Osteoblast (primary cell): ENCODE measurements at regions not wholly inside any gene's neighbourhood (a gene's known extent, or its start where the extent isn't known, plus 50 kb on each side); places are given as distances from the start of the nearest gene placed in this dataset.

Experiments
- DNase-seq: peaks from one replicate; pipeline ENCODE4 v3.0.0; 2011; ENCODE audit warnings: low spot score, mixed read lengths; ENCODE audit not compliant: insufficient read length; ENCODE audit errors: missing footprints
- H2AFZ ChIP-seq: 2 replicates; pipeline ENCODE4 v1.6.0; 2011; ENCODE audit warnings: mild to moderate bottlenecking, low read length
- H3K27ac ChIP-seq: 2 replicates; pipeline ENCODE4 v1.5.1; 2011; ENCODE audit warnings: mild to moderate bottlenecking, low read depth, low read length, moderate library complexity
- H3K27me3 ChIP-seq: 2 replicates; pipeline ENCODE4 v1.6.0; 2012; ENCODE audit warnings: mild to moderate bottlenecking, control low read depth, inconsistent platforms, low read length, moderate library complexity; ENCODE audit not compliant: insufficient read depth
- H3K36me3 ChIP-seq: 2 replicates; pipeline ENCODE4 v1.5.1; 2011; ENCODE audit warnings: mild to moderate bottlenecking, low read length, control low read depth, moderate library complexity; ENCODE audit not compliant: insufficient read depth
- H3K4me1 ChIP-seq: 2 replicates; pipeline ENCODE4 v1.5.1; 2011; ENCODE audit warnings: mild to moderate bottlenecking, low read length, control low read depth, moderate library complexity; ENCODE audit not compliant: insufficient read depth
- H3K4me2 ChIP-seq: 2 replicates; pipeline ENCODE4 v1.6.0; 2011; ENCODE audit warnings: mild to moderate bottlenecking, low read length; ENCODE audit not compliant: insufficient read depth
- H3K4me3 ChIP-seq: fragments of 200-600 bp; sonication (generic); 3 replicates; pipeline ENCODE4 v1.5.1; 2012; ENCODE audit warnings: mild to moderate bottlenecking, low read length, inconsistent platforms; ENCODE audit not compliant: insufficient read depth
- H3K79me2 ChIP-seq: 2 replicates; pipeline ENCODE4 v1.6.0; 2012; ENCODE audit warnings: mild to moderate bottlenecking, low read length, control low read depth, inconsistent platforms; ENCODE audit not compliant: insufficient read depth
- H3K9me3 ChIP-seq: 2 replicates; pipeline ENCODE4 v1.5.1; 2011; ENCODE audit warnings: low read depth, low read length, control low read depth
- H4K20me1 ChIP-seq: 2 replicates; pipeline ENCODE4 v1.6.0; 2012; ENCODE audit warnings: mild to moderate bottlenecking, low read length, control low read depth; ENCODE audit not compliant: insufficient read depth
- TF ChIP-seq, protein P1 (sequence below): IDR thresholded peaks from 2 replicates; pipeline ENCODE4 v1.5.1; 2011; ENCODE audit warnings: mild to moderate bottlenecking, low read depth, low read length, moderate library complexity; ENCODE audit errors: extremely low read depth

DNA sequence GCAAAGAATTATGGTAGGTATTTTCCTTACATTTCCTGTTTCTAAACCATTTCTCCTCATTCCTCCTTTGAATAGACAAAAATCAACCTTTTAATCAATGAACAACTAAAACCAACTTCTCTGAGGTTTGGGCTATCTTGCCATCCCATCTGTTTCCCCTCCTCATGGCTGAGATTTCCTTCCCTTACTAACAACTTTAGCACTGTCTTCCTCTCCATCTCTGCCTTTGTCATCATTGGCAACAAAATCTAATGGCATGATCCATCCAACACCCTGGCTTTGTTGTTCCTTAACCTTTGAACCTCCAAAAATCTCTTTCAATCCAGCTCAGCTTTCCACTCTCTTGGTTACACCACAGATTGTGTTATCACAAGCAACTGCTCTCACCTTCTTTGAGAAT is 95.3 kb upstream of the FAM136A start:
- no peaks in the 10 kb centered on the region for H3K79me2 ChIP-seq

DNA sequence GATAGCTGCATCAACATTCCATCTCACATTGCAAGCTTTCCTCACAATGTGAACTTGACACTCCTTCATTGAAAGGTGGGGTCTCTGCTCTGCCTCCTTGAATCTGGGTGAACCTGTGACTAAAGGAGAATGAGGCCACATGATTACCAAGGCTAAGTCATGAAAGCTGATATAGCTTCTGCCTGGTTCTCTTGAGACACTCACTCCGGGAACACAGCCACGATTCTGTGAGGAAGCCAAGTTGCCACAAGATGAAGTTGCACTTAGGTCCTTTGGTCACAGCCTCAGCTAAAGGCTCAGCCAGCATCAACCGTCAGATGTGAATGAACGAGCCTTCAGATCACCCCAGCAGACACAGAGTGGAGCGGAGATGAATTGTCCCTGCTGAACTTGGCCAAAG is 94.7 kb upstream of the FAM136A start:
- no peaks in the 10 kb centered on the region for H3K9me3 ChIP-seq
- H3K4me2 ChIP-seq = no peak overlapping the region
- H3K27me3 ChIP-seq = peaks cover 7% of the 10 kb centered on the region
- TF ChIP-seq, protein P1, sequence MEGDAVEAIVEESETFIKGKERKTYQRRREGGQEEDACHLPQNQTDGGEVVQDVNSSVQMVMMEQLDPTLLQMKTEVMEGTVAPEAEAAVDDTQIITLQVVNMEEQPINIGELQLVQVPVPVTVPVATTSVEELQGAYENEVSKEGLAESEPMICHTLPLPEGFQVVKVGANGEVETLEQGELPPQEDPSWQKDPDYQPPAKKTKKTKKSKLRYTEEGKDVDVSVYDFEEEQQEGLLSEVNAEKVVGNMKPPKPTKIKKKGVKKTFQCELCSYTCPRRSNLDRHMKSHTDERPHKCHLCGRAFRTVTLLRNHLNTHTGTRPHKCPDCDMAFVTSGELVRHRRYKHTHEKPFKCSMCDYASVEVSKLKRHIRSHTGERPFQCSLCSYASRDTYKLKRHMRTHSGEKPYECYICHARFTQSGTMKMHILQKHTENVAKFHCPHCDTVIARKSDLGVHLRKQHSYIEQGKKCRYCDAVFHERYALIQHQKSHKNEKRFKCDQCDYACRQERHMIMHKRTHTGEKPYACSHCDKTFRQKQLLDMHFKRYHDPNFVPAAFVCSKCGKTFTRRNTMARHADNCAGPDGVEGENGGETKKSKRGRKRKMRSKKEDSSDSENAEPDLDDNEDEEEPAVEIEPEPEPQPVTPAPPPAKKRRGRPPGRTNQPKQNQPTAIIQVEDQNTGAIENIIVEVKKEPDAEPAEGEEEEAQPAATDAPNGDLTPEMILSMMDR = no peak
- H3K79me2 ChIP-seq = no peaks in the 10 kb centered on the region
- no peaks in the 10 kb centered on the region for H4K20me1 ChIP-seq
- no peak overlapping the region for H3K4me3 ChIP-seq
- no peaks in the 10 kb centered on the region for H3K36me3 ChIP-seq
- DNase-seq = no peak
- H3K27ac ChIP-seq = no peak overlapping the region
- no peak overlapping the region for H2AFZ ChIP-seq
- H3K4me1 ChIP-seq = no peaks in the 10 kb centered on the region

More for the DNA sequence above, 95.3 kb upstream of the FAM136A start:
- Histone ChIP-seq H3K4me1 (no peaks in the 10 kb centered on the region), H3K9me3 (no peaks in the 10 kb centered on the region), H4K20me1 (no peaks in the 10 kb centered on the region), H3K27me3 (peaks cover 7% of the 10 kb centered on the region), H3K36me3 (no peaks in the 10 kb centered on the region), H3K4me3 (no peak overlapping the region), H2AFZ (no peak overlapping the region), H3K4me2 (no peak overlapping the region), H3K27ac (no peak overlapping the region)
- no peak for DNase-seq
- TF ChIP-seq, protein P1 = no peak

DNA sequence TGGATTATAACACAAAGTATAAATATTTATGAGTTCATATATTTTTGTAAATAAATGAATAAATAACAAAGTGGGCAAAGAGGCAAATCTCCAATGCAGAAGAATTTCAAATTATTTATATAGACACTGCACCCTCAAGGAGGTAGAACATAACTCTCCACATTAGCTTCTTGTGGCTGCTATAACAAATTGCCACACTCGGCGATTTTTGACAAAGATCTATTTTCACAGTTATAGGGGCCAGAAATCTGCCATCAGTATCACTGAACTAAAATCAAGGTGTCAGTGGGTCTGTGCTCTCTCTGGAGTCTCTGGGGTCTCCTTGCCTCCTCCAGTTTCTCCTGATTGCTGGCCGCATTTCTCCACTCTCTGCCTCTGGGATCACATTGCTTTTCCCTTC is 92.0 kb upstream of the FAM136A start:
- TF ChIP-seq, protein P1 = no peak
- Histone ChIP-seq H3K27me3 (peaks cover 6% of the 10 kb centered on the region), H3K36me3 (no peaks in the 10 kb centered on the region), H4K20me1 (no peaks in the 10 kb centered on the region), H2AFZ (no peak overlapping the region), H3K4me1 (no peaks in the 10 kb centered on the region), H3K79me2 (no peaks in the 10 kb centered on the region), H3K9me3 (no peaks in the 10 kb centered on the region), H3K27ac (no peak overlapping the region), H3K4me3 (no peak overlapping the region), H3K4me2 (no peak overlapping the region)
- DNase-seq = no peak

DNA sequence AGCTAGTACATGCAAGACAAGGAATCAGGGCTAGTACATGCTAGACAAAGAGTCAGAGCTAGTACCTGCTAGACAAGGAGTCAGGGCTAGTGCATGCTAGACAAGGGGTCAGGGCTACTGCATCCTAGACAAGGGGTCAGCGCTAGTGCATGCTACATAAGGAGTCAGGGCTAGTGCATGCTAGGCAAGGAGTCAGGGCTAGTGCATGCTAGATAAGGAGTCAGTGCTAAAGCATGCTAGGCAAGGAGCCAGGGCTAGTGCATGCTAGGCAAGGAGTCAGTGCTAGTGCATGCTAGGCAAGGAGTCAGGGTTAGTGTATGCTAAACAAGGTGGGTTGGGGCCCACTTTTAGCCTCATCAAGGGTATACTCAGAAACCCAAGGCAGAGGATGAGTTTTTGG is 90.1 kb upstream of the FAM136A start:
- DNase-seq = no peak

More for the DNA sequence above, 90.1 kb upstream of the FAM136A start:
- H3K79me2 ChIP-seq = no peaks in the 10 kb centered on the region
- H3K27ac ChIP-seq = no peak overlapping the region
- no peak overlapping the region for H3K4me2 ChIP-seq
- TF ChIP-seq, protein P1 = no peak
- no peak overlapping the region for H2AFZ ChIP-seq
- no peaks in the 10 kb centered on the region for H3K9me3 ChIP-seq
- no peaks in the 10 kb centered on the region for H3K4me1 ChIP-seq
- no peak overlapping the region for H3K4me3 ChIP-seq
- no peaks in the 10 kb centered on the region for H3K36me3 ChIP-seq
- H3K27me3 ChIP-seq = peaks cover 3% of the 10 kb centered on the region
- H4K20me1 ChIP-seq = no peaks in the 10 kb centered on the region
